SK-N-SH treated with all-trans-retinoic acid at 6 μM for 48 hours (cell line): ENCODE measurements at regions not wholly inside any gene's neighbourhood (a gene's known extent, or its start where the extent isn't known, plus 50 kb on each side); places are given as distances from the start of the nearest gene placed in this dataset.

ENCODE experiments used
- ARNTL ChIP-seq: fragments of 450-650 bp; formaldehyde crosslinking; IDR thresholded peaks from 2 replicates; pipeline ENCODE4 v1.5.0; 2020; ENCODE audit warnings: low read depth, mild to moderate bottlenecking, moderate library complexity, borderline replicate concordance
- BACH2 ChIP-seq: fragments of 250-450 bp; sonication (Bioruptor Pico); IDR thresholded peaks from 2 replicates; pipeline ENCODE4 v1.9.0; 2021; ENCODE audit warnings: mild to moderate bottlenecking, borderline replicate concordance
- CREB5 ChIP-seq: fragments of 250-450 bp; sonication (Bioruptor Pico); IDR thresholded peaks from 2 replicates; pipeline ENCODE4 v1.5.1; 2020; ENCODE audit warnings: low read depth, mild to moderate bottlenecking, moderate library complexity
- CSDC2 ChIP-seq: fragments of 250-450 bp; sonication (Bioruptor Pico); IDR thresholded peaks from 2 replicates; pipeline ENCODE4 v1.5.0; 2020; ENCODE audit warnings: mild to moderate bottlenecking, moderate library complexity
- ESRRG ChIP-seq: fragments of 250-450 bp; sonication (Bioruptor Pico); IDR thresholded peaks from 2 replicates; pipeline ENCODE4 v1.6.1; 2021; ENCODE audit warnings: mild to moderate bottlenecking
- ISL1 ChIP-seq: fragments of 250-450 bp; sonication (Bioruptor Pico); IDR thresholded peaks from 2 replicates; pipeline ENCODE4 v2.1.2; 2022; ENCODE audit warnings: mild to moderate bottlenecking, moderate library complexity
- PATZ1 ChIP-seq: fragments of 250-450 bp; sonication (Bioruptor Pico); IDR thresholded peaks from 2 replicates; pipeline ENCODE4 v1.8.0; 2020; ENCODE audit warnings: mild to moderate bottlenecking, moderate library complexity, borderline replicate concordance
- PPARA ChIP-seq: fragments of 250-450 bp; sonication (Bioruptor Pico); IDR thresholded peaks from 2 replicates; pipeline ENCODE4 v1.5.0; 2020; ENCODE audit warnings: mild to moderate bottlenecking, borderline replicate concordance
- RARB ChIP-seq: fragments of 250-450 bp; sonication (Bioruptor Pico); IDR thresholded peaks from 2 replicates; pipeline ENCODE4 v1.8.0; 2021; ENCODE audit warnings: mild to moderate bottlenecking, moderate library complexity
- TCF4 ChIP-seq: fragments of 250-450 bp; sonication (Bioruptor Pico); IDR thresholded peaks from 2 replicates; pipeline ENCODE4 v1.8.0; 2021; ENCODE audit warnings: mild to moderate bottlenecking, moderate library complexity, borderline replicate concordance
- ZFP3 ChIP-seq: fragments of 250-450 bp; sonication (Bioruptor Pico); IDR thresholded peaks from 2 replicates; pipeline ENCODE4 v1.5.0; 2020; ENCODE audit warnings: mild to moderate bottlenecking, moderate library complexity
- ZFP30 ChIP-seq: fragments of 450-650 bp; formaldehyde crosslinking; IDR thresholded peaks from 2 replicates; pipeline ENCODE4 v1.5.0; 2022; ENCODE audit warnings: mild to moderate bottlenecking, moderate library complexity
- TF ChIP-seq, protein P1 (sequence below): fragments of 250-450 bp; sonication (Bioruptor Pico); IDR thresholded peaks from 2 replicates; pipeline ENCODE4 v1.5.0; 2020; ENCODE audit warnings: mild to moderate bottlenecking, moderate library complexity
- TF ChIP-seq, protein P2 (sequence below): fragments of 250-450 bp; sonication (Bioruptor Pico); IDR thresholded peaks from 2 replicates; pipeline ENCODE4 v1.8.0; 2021; ENCODE audit warnings: low read depth, mild to moderate bottlenecking, moderate library complexity, borderline replicate concordance

DNA sequence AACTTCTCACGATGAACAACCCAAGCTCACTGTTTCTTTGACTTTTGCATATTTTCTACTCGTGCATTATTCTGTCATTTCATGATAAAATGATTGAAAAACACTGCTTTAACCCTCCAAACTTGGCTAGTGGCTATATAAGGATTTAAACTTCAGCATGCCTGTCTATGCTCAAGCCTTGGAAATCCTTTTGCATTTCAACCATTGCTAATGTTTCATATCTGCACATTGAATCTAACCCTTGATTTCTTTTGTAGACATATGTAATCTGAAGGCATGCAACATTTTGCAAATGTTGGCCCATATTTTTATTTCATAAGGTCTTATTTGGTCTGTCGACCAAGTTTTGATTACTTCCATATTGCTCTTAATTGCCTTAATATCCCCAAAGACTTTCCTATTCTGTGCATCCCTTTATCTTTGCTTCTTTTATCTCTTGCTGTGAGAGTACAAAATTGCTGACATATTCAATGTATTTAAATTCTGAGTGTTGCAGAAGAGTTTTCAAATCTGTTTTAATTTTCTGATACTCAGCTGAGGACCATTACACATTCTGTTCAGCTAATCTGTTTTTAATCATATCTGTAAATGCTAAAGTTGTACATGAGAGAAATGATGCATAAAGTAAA lies 403.7 kb upstream of the ZNF608 start:
- TF ChIP-seq PPARA (CRISPR knock-in tag) (no peak), ESRRG (no peak), RARB (no peak), ARNTL (CRISPR knock-in tag) (no peak), ISL1 (CRISPR knock-in tag) (no peak), TCF4 (no peak), ZFP3 (no peak), BACH2 (CRISPR knock-in tag) (no peak), ZFP30 (no peak), PATZ1 (CRISPR knock-in tag) (no peak), CSDC2 (CRISPR knock-in tag) (no peak), CREB5 (no peak)
- TF ChIP-seq, protein P1, sequence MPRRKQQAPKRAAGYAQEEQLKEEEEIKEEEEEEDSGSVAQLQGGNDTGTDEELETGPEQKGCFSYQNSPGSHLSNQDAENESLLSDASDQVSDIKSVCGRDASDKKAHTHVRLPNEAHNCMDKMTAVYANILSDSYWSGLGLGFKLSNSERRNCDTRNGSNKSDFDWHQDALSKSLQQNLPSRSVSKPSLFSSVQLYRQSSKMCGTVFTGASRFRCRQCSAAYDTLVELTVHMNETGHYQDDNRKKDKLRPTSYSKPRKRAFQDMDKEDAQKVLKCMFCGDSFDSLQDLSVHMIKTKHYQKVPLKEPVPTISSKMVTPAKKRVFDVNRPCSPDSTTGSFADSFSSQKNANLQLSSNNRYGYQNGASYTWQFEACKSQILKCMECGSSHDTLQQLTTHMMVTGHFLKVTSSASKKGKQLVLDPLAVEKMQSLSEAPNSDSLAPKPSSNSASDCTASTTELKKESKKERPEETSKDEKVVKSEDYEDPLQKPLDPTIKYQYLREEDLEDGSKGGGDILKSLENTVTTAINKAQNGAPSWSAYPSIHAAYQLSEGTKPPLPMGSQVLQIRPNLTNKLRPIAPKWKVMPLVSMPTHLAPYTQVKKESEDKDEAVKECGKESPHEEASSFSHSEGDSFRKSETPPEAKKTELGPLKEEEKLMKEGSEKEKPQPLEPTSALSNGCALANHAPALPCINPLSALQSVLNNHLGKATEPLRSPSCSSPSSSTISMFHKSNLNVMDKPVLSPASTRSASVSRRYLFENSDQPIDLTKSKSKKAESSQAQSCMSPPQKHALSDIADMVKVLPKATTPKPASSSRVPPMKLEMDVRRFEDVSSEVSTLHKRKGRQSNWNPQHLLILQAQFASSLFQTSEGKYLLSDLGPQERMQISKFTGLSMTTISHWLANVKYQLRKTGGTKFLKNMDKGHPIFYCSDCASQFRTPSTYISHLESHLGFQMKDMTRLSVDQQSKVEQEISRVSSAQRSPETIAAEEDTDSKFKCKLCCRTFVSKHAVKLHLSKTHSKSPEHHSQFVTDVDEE (CRISPR knock-in tag) = no peak
- TF ChIP-seq, protein P2, sequence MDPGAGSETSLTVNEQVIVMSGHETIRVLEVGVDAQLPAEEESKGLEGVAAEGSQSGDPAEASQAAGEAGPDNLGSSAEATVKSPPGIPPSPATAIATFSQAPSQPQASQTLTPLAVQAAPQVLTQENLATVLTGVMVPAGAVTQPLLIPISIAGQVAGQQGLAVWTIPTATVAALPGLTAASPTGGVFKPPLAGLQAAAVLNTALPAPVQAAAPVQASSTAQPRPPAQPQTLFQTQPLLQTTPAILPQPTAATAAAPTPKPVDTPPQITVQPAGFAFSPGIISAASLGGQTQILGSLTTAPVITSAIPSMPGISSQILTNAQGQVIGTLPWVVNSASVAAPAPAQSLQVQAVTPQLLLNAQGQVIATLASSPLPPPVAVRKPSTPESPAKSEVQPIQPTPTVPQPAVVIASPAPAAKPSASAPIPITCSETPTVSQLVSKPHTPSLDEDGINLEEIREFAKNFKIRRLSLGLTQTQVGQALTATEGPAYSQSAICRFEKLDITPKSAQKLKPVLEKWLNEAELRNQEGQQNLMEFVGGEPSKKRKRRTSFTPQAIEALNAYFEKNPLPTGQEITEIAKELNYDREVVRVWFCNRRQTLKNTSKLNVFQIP (CRISPR knock-in tag) = no peak
